Retinal pigment epithelial cell (primary cell): ENCODE measurements at regions not wholly inside any gene's neighbourhood (a gene's known extent, or its start where the extent isn't known, plus 50 kb on each side); places are given as distances from the start of the nearest gene placed in this dataset.

Experiments
- DNase-seq: peaks from one replicate; pipeline ENCODE4 v3.0.0-alpha.2; 2010; ENCODE audit warnings: low read depth
- H3K4me3 ChIP-seq: 2 replicates; pipeline ENCODE4 v1.5.1; 2011; ENCODE audit warnings: mild to moderate bottlenecking, low read length, control low read depth, moderate library complexity
- TF ChIP-seq, protein P1 (sequence below): conservative IDR thresholded peaks from 2 replicates; pipeline ENCODE4 v1.5.1; 2011; ENCODE audit warnings: low read depth, low read length, control low read depth, inconsistent platforms

DNA sequence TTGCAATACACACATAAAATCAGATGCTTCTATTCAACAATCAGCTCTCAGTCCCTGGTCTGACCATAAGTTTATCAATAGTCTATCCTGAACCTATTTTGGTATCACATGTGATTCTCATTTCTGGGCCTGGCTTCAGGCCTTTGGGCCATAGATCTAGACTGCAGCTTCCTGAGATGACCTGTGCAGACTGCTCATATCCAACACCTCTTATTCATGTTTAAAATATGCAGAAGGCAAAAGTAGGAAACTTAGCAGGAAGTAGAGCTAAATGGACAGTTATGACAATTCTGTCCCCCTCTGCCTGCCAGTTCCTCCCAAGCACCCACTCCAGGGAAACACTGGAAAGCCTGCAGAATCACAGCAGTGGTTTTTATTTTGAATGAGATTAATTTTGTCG is 53.3 kb downstream of the C7orf25 start:
- TF ChIP-seq, protein P1, sequence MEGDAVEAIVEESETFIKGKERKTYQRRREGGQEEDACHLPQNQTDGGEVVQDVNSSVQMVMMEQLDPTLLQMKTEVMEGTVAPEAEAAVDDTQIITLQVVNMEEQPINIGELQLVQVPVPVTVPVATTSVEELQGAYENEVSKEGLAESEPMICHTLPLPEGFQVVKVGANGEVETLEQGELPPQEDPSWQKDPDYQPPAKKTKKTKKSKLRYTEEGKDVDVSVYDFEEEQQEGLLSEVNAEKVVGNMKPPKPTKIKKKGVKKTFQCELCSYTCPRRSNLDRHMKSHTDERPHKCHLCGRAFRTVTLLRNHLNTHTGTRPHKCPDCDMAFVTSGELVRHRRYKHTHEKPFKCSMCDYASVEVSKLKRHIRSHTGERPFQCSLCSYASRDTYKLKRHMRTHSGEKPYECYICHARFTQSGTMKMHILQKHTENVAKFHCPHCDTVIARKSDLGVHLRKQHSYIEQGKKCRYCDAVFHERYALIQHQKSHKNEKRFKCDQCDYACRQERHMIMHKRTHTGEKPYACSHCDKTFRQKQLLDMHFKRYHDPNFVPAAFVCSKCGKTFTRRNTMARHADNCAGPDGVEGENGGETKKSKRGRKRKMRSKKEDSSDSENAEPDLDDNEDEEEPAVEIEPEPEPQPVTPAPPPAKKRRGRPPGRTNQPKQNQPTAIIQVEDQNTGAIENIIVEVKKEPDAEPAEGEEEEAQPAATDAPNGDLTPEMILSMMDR: no peak
- H3K4me3 ChIP-seq: no peak overlapping the region
- DNase-seq: no peak

DNA sequence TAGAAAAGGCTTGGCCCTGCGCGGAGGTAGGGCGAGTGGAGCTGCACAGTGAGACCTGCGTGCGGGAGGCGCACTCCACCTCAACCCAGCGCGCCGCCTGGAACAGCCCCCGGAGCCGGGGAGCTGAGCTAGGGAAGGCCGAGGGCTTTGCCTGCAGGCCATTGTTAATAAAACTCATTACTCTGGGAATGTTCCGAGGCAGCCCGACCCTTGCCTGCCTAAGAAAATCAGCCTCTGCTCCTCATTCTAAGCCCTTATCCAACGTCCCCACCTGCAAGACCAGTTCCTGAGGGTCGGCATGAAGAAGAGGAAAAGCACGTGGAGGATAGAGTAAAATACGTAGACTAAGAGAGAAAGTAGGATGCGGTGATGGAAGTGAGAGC is 55.3 kb downstream of the C7orf25 start:
- no peak for DNase-seq
- peak overlapping the region; percentile 57 for H3K4me3 ChIP-seq
- TF ChIP-seq, protein P1: no peak

DNA sequence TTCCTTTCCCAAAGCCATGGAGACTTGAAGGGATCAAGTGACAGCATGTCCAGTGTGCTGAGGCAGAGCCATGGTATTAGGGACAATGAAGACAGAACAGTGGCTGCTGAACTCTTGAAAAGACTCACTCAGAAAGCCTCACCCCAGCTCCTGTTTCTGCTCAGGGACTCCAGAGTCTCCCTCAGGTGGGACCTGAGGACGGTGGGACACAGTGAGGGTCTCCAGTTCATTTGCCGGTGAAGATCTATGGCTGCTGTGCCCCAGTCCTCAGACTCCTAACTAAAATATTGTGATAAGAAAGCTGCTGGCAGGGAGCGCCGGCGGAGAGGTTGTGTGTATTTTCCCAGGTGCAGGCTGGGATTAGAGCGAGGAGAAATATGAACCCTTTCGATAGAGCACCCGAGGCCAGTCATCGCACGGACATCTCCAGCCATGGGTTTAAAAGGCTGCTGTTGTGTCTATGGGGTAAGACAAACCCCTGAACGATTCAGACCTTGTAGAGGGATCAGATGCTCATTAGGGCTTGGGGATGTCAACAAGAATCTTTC is 57.2 kb downstream of the C7orf25 start:
- no peak for DNase-seq
- TF ChIP-seq, protein P1: no peak
- H3K4me3 ChIP-seq: no peak overlapping the region

DNA sequence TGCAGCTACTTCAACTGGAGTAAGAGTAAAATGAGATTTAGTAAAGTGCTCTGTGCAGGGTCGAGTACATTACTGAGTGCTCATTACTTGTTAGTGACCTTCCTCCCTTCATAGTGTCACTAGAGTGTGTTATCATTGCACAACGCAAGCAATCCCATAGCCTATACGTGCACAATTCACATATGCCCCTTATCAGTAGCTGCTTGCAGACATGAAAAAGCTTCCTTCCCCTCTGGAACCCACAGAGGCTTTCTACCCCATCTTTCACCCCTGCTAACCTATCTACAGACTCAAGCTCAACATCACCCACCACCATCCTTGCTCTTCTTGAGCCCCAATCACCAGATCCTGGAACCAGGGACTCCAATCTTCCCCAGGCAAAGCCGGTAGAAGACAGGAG is 59.3 kb downstream of the C7orf25 start:
- DNase-seq: no peak
- TF ChIP-seq, protein P1: no peak
- H3K4me3 ChIP-seq: no peak overlapping the region

DNA sequence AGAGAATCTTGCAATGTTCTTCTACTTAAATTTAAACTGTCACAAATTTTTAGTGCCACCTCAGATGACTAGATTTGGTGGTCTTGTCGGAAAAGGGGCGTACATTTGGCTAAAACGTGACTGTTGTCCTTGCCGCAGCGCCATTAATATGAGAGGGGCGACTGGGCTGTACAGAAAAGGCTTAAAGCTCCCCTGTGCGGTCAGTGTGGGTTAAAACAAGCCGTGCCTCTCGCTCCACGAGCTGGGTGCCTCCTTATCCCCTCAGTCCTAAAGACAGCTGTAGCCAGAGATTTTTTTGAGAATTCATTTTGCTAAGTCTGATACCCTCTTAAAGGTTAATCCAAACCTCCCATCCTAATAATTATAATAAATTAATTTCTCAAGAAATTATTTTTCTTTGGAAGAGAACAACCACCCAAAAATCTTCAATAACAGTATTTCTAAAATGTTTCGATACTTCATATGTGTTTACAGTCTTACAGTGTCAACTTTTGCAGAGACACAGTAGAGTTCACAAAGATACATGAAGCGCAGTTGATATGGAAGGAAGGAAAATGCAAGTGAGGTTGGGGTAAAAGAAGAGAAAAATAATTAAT is 68.6 kb downstream of the C7orf25 start:
- TF ChIP-seq, protein P1: peak; percentile 67
- peak; percentile 6 for DNase-seq
- H3K4me3 ChIP-seq: peak overlapping the region; percentile 35

- DNase-seq: no peak
- H3K4me3 ChIP-seq: no peak overlapping the region
- TF ChIP-seq, protein P1: no peak
Measured at GRCh38 chr7:42834676-42835075, 77.2 kb downstream of the C7orf25 start.

DNA sequence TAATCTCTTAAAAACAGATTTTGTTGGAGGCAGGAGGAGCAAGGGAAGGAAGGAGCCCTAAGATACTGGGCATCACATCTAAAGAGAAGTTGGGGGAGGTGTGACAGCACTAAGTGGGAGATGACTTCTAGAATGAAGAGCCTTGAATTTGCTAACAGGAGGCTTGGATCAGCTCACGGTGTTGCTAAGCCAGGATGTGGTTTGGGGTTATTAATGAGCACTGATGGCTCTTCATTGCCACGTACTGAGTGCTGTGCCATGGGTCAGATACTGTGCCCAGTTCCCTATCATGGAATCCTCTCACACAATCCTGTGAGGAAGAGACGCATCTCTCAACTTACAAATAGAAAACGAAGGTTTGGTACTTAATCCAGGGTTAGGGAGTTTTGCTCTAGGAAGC is 78.5 kb downstream of the C7orf25 start:
- no peak overlapping the region for H3K4me3 ChIP-seq
- no peak for DNase-seq
- TF ChIP-seq, protein P1: no peak
